ENCODE measurements at regions not wholly inside any gene's neighbourhood (a gene's known extent, or its start where the extent isn't known, plus 50 kb on each side); places are given as distances from the start of the nearest gene placed in this dataset.

DNA sequence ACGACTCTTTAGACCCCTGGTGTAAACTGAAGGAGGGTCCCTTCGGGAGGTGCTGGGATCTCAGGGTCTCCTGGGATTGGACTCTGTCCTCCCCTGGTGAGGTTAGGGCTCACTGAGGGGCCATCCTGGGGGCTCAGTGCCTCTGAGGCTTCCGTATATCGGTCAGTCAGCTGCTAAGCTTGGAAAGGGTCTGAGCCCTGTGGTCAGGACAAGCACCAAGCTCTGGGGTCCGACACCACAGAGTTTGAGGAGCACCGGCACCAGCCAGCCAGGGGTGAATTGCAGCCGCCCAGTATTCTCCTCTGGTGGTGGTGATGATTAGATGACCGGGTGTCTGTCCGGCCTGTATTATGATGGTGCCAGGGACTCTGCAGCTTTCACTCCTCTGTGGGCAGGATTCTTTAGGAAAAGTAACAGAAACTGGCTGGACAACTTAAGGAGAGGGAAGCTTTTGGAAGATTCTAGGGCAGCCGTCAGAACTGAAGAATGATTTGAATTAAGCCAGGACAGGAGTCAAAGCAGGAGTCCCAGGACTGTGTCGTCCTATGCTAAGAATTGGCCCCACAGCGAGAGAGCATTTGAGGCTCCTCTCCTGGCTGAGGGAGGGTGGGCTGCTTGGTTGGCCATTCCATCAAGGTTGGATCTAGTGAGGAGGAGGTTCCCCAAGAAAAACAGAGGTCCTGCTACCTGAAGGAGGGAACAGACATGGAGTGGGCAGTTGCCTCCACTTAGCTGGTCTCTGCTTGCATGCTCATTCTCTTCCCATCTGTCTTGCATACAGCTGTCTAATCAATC is 158.6 kb upstream of the HS6ST1 start:
- Histone ChIP-seq H3K4me1 (no peaks in the 10 kb centered on the region), H3K27me3 (no peaks in the 10 kb centered on the region), H3K27ac (no peak overlapping the region), H3K9me3 (peaks cover 0 to 3% (median 0%) of the 10 kb centered on the region in 4 donors), H3K36me3 (no peaks in the 10 kb centered on the region), H3K4me3 (no peak overlapping the region)
- TF ChIP-seq, protein P1, sequence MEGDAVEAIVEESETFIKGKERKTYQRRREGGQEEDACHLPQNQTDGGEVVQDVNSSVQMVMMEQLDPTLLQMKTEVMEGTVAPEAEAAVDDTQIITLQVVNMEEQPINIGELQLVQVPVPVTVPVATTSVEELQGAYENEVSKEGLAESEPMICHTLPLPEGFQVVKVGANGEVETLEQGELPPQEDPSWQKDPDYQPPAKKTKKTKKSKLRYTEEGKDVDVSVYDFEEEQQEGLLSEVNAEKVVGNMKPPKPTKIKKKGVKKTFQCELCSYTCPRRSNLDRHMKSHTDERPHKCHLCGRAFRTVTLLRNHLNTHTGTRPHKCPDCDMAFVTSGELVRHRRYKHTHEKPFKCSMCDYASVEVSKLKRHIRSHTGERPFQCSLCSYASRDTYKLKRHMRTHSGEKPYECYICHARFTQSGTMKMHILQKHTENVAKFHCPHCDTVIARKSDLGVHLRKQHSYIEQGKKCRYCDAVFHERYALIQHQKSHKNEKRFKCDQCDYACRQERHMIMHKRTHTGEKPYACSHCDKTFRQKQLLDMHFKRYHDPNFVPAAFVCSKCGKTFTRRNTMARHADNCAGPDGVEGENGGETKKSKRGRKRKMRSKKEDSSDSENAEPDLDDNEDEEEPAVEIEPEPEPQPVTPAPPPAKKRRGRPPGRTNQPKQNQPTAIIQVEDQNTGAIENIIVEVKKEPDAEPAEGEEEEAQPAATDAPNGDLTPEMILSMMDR (IDR thresholded peaks at IDR 0.05) = no peak
- FAIRE-seq (no peak), ATAC-seq (no peak), DNase-seq (peak in 1 of 6 donors; percentile 2)
- WGBS, 2 donors = 91 to 92% methylated on average over 12 of the region's 12 CpGs
- intact Hi-C loops (cut with DNase I) = no loop called here

DNA sequence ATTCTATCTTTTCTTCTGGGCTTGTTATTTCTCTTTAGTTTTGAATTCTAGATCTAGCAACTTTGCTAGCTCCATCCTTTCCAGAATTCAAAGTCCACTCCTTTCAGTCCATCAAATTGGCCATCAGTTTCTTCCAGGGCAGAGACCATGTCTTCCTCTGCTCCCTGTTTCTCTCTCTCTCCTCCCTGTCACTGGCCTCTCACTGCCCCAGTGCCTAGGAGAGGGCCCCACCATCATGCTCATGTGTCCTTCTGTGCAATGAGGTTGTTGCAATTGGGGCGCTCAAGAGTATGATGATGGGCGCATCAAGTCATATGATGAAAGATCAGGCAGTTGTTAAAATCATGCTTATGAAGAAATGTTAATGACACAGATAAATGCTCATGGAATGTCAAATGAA is 159.2 kb upstream of the HS6ST1 start:
- FAIRE-seq = no peak
- Histone ChIP-seq H3K36me3 (no peaks in the 10 kb centered on the region), H3K27me3 (no peaks in the 10 kb centered on the region), H3K4me3 (no peak overlapping the region), H3K27ac (no peak overlapping the region), H3K4me1 (no peaks in the 10 kb centered on the region), H3K9me3 (peaks cover 0 to 3% (median 0%) of the 10 kb centered on the region in 4 donors)
- no peak for DNase-seq
- intact Hi-C loops (cut with DNase I) = no loop called here
- WGBS, 2 donors = 50 to 97% methylated on average over 2 of the region's 2 CpGs
- no peak for ATAC-seq
- TF ChIP-seq, protein P1 (IDR thresholded peaks at IDR 0.05) = no peak

DNA sequence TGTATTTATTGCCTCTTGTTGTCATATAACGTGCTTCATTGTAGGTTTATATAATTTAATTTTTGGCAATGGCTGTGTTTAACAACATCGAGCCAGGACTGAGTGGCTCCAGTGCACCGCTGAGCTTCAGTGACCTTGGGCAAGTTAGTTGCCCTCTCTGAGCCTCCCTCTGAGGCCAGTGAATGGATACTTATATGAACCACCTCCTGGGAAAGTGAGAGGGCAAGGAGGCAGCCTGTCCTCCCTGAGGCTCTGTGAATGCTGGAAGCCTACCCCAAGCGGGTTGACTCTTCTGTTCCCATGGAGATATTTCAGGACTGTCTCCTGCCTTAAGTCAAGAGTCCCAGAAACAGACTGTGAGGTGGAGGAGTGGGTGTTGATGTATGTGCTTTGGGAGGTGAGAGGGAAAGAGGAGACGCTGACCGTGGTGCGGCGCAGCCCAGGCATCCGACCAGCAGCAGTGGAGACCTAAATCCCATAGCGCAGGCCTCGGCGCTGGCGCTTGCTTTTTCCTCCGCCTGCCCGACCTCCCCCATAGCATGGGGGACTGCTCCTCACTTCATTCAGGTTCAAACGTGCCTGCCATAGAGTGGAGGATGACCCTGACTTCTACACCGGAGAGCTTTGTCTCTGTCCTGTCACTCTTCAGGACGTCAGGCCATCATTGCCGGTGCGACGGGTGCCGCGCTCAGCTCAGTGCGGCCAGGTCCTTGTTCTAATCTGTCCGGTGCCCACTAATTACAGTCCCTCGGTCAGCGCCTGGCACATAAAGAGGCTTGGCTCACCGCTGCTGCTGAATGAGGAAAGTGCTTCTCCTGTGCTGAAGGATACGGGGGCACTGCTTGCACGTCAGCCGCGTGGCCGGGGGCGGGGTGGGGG is 167.3 kb upstream of the HS6ST1 start:
- Histone ChIP-seq H3K9me3 (peaks cover 0 to under 1% (median 0%) of the 10 kb centered on the region in 4 donors), H3K27me3 (no peaks in the 10 kb centered on the region), H3K4me1 (peaks cover 0 to 4% (median 0%) of the 10 kb centered on the region in 3 donors), H3K4me3 (no peak overlapping the region), H3K27ac (no peak overlapping the region), H3K36me3 (no peaks in the 10 kb centered on the region)
- FAIRE-seq = no peak
- intact Hi-C loops (cut with DNase I) = no loop called here
- WGBS, 2 donors = 88 to 90% methylated on average over 34 of the region's 34 CpGs
- no peak for ATAC-seq
- TF ChIP-seq, protein P1 (IDR thresholded peaks at IDR 0.05) = no peak
- peak in 1 of 6 donors; percentile 4 for DNase-seq

DNA sequence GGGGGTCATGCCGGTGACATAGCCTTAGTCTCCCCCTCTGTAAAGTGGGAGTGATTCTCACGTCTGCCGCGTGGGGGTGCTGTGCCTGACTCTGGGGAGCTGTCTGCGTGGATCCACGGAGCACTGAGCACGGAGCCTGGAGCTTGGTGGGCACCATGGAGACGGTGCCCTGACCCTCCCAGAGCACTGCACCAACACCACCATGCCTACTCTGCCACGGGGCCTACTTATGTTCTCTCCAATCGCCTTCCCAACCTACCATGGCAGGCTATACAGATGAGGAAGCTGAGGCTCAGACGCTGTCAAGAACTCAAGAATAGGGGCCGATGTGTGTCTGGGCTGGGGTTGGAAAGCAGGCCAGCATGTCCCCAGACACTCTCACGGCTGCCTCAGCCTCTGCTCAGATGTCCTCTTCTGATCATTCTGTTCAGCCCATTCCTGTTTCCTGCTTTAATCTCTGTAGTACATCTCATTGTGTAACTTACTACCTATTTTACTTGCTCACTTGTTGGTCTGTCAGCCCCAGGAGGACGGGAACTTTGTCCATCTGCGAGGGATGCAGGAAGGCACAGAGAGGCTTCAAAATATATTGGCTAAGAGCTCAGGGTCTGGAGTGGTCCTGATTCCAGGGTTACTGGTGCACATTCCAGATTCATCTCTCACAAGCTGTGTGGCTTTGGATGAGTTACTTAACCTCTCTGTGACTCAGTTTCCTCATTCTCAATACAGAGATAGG is 168.1 kb upstream of the HS6ST1 start:
- Histone ChIP-seq H3K9me3 (no peaks in the 10 kb centered on the region), H3K4me1 (peaks cover 0 to 4% (median 0%) of the 10 kb centered on the region in 3 donors), H3K36me3 (no peaks in the 10 kb centered on the region), H3K27me3 (no peaks in the 10 kb centered on the region), H3K27ac (no peak overlapping the region), H3K4me3 (no peak overlapping the region)
- TF ChIP-seq, protein P1 (IDR thresholded peaks at IDR 0.05) = no peak
- ATAC-seq = no peak
- WGBS, 2 donors = 92 to 94% methylated on average over 15 of the region's 15 CpGs
- intact Hi-C loops (cut with DNase I) = no loop called here
- peak in 2 of 6 donors; percentile 3 to 54 for DNase-seq
- FAIRE-seq = no peak

Data from pancreas (tissue), 10 donors.